Activated naive CD4-positive, alpha-beta T cell treated with Interleukin-2 at 50 U/mL for 16 hours (primary cell): ENCODE measurements at regions not wholly inside any gene's neighbourhood (a gene's known extent, or its start where the extent isn't known, plus 50 kb on each side); places are given as distances from the start of the nearest gene placed in this dataset.
"Not testable (repeated sequence)": the region's sequence is repeated elsewhere in the genome, so short reads cannot be mapped to it uniquely, and the experiment has no call there.

ENCODE experiments used
- DNase-seq: peaks from one replicate; pipeline ENCODE4 v3.0.0-alpha.2; 2020

GRCh38 chr5:126046846-126047571, 376.2 kb upstream of the GRAMD2B start:
- no peak for DNase-seq

- no peak for DNase-seq
Observed at GRCh38 chr5:126052120-126052519, 371.1 kb upstream of the GRAMD2B start.

- DNase-seq = no peak
Observed at GRCh38 chr5:126052791-126053190, 370.4 kb upstream of the GRAMD2B start.

GRCh38 chr5:126053630-126054029, 369.6 kb upstream of the GRAMD2B start:
- no peak for DNase-seq

GRCh38 chr5:126054577-126055347, 368.4 kb upstream of the GRAMD2B start:
- no peak for DNase-seq

GRCh38 chr5:126055348-126055729, 367.9 kb upstream of the GRAMD2B start:
- no peak for DNase-seq

- no peak for DNase-seq
Observed at GRCh38 chr5:126056352-126056751, 366.9 kb upstream of the GRAMD2B start.

- DNase-seq = no peak
Observed at GRCh38 chr5:126056851-126057622, 366.2 kb upstream of the GRAMD2B start.

- not testable (repeated sequence) for DNase-seq
Observed at GRCh38 chr5:126058392-126058791, 364.8 kb upstream of the GRAMD2B start.

- DNase-seq = no peak
Observed at GRCh38 chr5:126062398-126063221, 360.6 kb upstream of the GRAMD2B start.

GRCh38 chr5:126065061-126065460, 358.1 kb upstream of the GRAMD2B start:
- DNase-seq = no peak

- no peak for DNase-seq
Observed at GRCh38 chr5:126066836-126067235, 356.4 kb upstream of the GRAMD2B start.

GRCh38 chr5:126067404-126067803, 355.8 kb upstream of the GRAMD2B start:
- DNase-seq = no peak

GRCh38 chr5:126069329-126069728, 353.9 kb upstream of the GRAMD2B start:
- no peak for DNase-seq

GRCh38 chr5:126070481-126070880, 352.7 kb upstream of the GRAMD2B start:
- DNase-seq = no peak

GRCh38 chr5:126074538-126074937, 348.7 kb upstream of the GRAMD2B start:
- no peak for DNase-seq

- DNase-seq = no peak
Observed at GRCh38 chr5:126079266-126079665, 343.9 kb upstream of the GRAMD2B start.

GRCh38 chr5:126081209-126081608, 342.0 kb upstream of the GRAMD2B start:
- no peak for DNase-seq

- DNase-seq = no peak
Observed at GRCh38 chr5:126093041-126093440, 330.2 kb upstream of the GRAMD2B start.

- DNase-seq = no peak
Observed at GRCh38 chr5:126093718-126094117, 329.5 kb upstream of the GRAMD2B start.

- DNase-seq = no peak
Observed at GRCh38 chr5:126094991-126095390, 328.2 kb upstream of the GRAMD2B start.

- DNase-seq = no peak
Observed at GRCh38 chr5:126096442-126097006, 326.7 kb upstream of the GRAMD2B start.
